Lung (tissue), 11 donors: ENCODE measurements at regions not wholly inside any gene's neighbourhood (a gene's known extent, or its start where the extent isn't known, plus 50 kb on each side); places are given as distances from the start of the nearest gene placed in this dataset.

Experiments used
- ATAC-seq: fragments of 200-7000 bp; cut with Tn5 transposase; one replicate; pipeline ENCODE4 v1.9.1; 2020; ENCODE audit warnings: moderate number of reproducible peaks; ENCODE audit not compliant: insufficient read depth, low FRiP score
- DNase-seq, 3 donors: peaks; one replicate each; pipeline ENCODE4 v3.0.0-alpha.2; 2013 to 2017
- H3K27ac ChIP-seq, 2 donors: one replicate each; pipeline ENCODE4 v1.5.1; 2013; ENCODE audit warnings: mild to moderate bottlenecking in 2 of 2, moderate library complexity in 2 of 2, control low read depth in 1 of 2, inconsistent platforms in 1 of 2, low read depth in 1 of 2, low read length in 1 of 2
- H3K27me3 ChIP-seq, 3 donors: one replicate each; pipeline ENCODE4 v1.5.1; 2013; ENCODE audit warnings: low read length in 2 of 3; ENCODE audit not compliant: control insufficient read depth in 3 of 3, insufficient read depth in 3 of 3
- H3K36me3 ChIP-seq, 4 donors: one replicate each; pipeline ENCODE4 v1.5.1; 2013; ENCODE audit warnings: low read length in 4 of 4, mild to moderate bottlenecking in 1 of 4, moderate library complexity in 1 of 4; ENCODE audit not compliant: control insufficient read depth in 4 of 4, insufficient read depth in 4 of 4
- H3K4me1 ChIP-seq, 5 donors: one replicate each; pipeline ENCODE4 v1.5.1; 2013; ENCODE audit warnings: low read length in 5 of 5, mild to moderate bottlenecking in 2 of 5, moderate library complexity in 1 of 5; ENCODE audit not compliant: control insufficient read depth in 5 of 5, insufficient read depth in 5 of 5
- H3K4me3 ChIP-seq: one replicate; pipeline ENCODE4 v1.5.1; 2013; ENCODE audit warnings: mild to moderate bottlenecking, control low read depth, moderate library complexity
- H3K9ac ChIP-seq, 2 donors: one replicate each; pipeline ENCODE4 v1.5.1; 2013; ENCODE audit warnings: low read length in 2 of 2, control low read depth in 1 of 2; ENCODE audit not compliant: insufficient read depth in 1 of 2
- H3K9me3 ChIP-seq, 4 donors: one replicate each; pipeline ENCODE4 v1.5.1; 2013; ENCODE audit warnings: low read length in 3 of 4, mild to moderate bottlenecking in 1 of 4, moderate library complexity in 1 of 4; ENCODE audit not compliant: control insufficient read depth in 4 of 4, insufficient read depth in 3 of 4
- WGBS, 2 donors: extraction: QIAGEN DNeasy Blood & Tissue Kit; methylation state at CpG; one replicate each; pipeline ENCODE4 v1.1.7; 2013; 5-methylcytosine and 5-hydroxymethylcytosine counted together
- TF ChIP-seq, protein P1 (sequence below): IDR thresholded peaks from 2 replicates; pipeline ENCODE4 v1.5.1; 2012; ENCODE audit warnings: mild to moderate bottlenecking; ENCODE audit errors: control extremely low read depth, extremely low read depth
- donor health status: control.
- donor health status: control.
- donor health status: Bipolar disorder and iron deficiency.
- donor health status: healthy.
- donor health status: DM: yes; HTN: yes; CAD: no.

DNA sequence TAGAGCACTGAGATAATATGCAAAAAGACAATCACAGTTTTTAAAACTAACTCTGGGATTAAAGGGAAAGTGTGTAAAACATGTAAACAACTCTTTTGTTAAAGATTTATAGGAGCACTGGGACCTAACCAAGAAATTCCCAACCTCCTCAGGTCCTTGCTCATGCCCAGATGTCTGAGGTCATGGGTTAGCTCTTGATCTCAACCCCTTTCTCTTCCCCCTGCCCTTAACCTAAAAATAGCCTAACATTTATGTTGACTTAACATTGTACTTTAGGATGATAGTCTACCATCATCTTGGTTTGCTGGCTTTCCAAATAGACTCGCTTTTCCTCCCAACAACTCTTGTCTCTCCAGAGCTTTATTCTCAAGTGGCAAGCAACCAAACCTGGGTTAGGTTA, 258.2 kb upstream of the FAT3 start:
- no peak overlapping the region for H3K4me3 ChIP-seq
- no peak overlapping the region for H3K9ac ChIP-seq
- H3K9me3 ChIP-seq: peaks cover 0 to 4% (median 0%) of the 10 kb centered on the region in 4 donors
- H3K27me3 ChIP-seq: no peaks in the 10 kb centered on the region
- TF ChIP-seq, protein P1, sequence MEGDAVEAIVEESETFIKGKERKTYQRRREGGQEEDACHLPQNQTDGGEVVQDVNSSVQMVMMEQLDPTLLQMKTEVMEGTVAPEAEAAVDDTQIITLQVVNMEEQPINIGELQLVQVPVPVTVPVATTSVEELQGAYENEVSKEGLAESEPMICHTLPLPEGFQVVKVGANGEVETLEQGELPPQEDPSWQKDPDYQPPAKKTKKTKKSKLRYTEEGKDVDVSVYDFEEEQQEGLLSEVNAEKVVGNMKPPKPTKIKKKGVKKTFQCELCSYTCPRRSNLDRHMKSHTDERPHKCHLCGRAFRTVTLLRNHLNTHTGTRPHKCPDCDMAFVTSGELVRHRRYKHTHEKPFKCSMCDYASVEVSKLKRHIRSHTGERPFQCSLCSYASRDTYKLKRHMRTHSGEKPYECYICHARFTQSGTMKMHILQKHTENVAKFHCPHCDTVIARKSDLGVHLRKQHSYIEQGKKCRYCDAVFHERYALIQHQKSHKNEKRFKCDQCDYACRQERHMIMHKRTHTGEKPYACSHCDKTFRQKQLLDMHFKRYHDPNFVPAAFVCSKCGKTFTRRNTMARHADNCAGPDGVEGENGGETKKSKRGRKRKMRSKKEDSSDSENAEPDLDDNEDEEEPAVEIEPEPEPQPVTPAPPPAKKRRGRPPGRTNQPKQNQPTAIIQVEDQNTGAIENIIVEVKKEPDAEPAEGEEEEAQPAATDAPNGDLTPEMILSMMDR: no peak
- no peak for DNase-seq
- peaks cover 0 to 21% (median 0%) of the 10 kb centered on the region in 5 donors for H3K4me1 ChIP-seq
- no peak for ATAC-seq
- WGBS, 2 donors: 80 to 81% methylated on average over 1 of the region's 1 CpG
- H3K36me3 ChIP-seq: no peaks in the 10 kb centered on the region
- no peak overlapping the region for H3K27ac ChIP-seq

- peaks cover 3 to 10% (median 5%) of the 10 kb centered on the region in 4 donors for H3K9me3 ChIP-seq
- TF ChIP-seq, protein P1: no peak
- H3K27ac ChIP-seq: no peak overlapping the region
- WGBS, 2 donors: 85 to 89% methylated on average over 3 of the region's 3 CpGs
- peaks cover 0 to 3% (median 0%) of the 10 kb centered on the region in 5 donors for H3K4me1 ChIP-seq
- no peaks in the 10 kb centered on the region for H3K36me3 ChIP-seq
- H3K4me3 ChIP-seq: no peak overlapping the region
- DNase-seq (no peak), ATAC-seq (no peak)
- H3K27me3 ChIP-seq: no peaks in the 10 kb centered on the region
- no peak overlapping the region for H3K9ac ChIP-seq
Measured at GRCh38 chr11:91960770-91961169, 263.8 kb upstream of the FAT3 start.

DNA sequence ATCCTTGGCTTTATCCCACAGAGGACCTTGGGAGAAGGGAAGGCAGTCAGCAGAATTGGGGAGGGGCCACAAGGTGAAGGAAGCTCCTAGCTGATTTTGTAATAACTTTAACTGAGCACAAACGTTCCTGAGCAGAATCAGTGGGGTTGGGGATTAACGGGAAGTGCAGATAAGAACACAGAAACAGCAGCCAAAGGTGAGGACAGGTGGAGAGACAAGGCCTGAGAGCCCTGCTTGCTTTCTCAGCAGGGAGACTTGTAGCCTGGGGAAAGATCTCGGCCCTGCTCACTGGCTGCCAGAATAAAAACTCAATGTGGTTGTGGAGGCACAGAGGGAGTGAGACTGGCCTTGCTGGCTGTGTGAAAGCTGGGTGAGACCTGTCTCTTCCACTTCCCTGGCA, 265.2 kb upstream of the FAT3 start:
- peaks cover 0 to 3% (median 0%) of the 10 kb centered on the region in 5 donors for H3K4me1 ChIP-seq
- no peak overlapping the region for H3K9ac ChIP-seq
- no peaks in the 10 kb centered on the region for H3K27me3 ChIP-seq
- peaks cover 3 to 10% (median 5%) of the 10 kb centered on the region in 4 donors for H3K9me3 ChIP-seq
- H3K4me3 ChIP-seq: no peak overlapping the region
- 66 to 77% methylated on average over 3 of the region's 3 CpGs for WGBS, 2 donors
- H3K36me3 ChIP-seq: no peaks in the 10 kb centered on the region
- no peak for DNase-seq
- no peak for ATAC-seq
- TF ChIP-seq, protein P1: no peak
- no peak overlapping the region for H3K27ac ChIP-seq

DNA sequence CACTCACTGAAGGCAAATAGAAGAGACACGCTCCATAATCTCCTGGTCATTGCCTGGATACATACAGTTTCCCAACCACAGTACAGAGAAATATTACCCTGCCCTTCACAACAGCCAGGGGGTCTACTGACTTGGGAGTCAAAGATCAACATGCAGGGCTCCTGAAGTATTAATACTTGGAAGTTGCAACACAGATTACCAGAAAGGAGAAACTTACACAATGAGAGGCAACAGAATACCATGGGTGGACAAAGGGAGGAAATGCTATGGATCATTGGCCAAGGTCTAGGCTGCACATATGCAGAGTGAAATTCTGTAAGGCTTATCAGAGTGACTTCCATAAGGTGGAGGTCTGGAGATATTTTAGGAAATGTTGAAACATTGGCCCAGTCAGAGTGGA, 267.9 kb upstream of the FAT3 start:
- peaks cover 3 to 10% (median 5%) of the 10 kb centered on the region in 4 donors for H3K9me3 ChIP-seq
- H3K36me3 ChIP-seq: no peaks in the 10 kb centered on the region
- no peak for ATAC-seq
- H3K27ac ChIP-seq: no peak overlapping the region
- TF ChIP-seq, protein P1: no peak
- no peak overlapping the region for H3K9ac ChIP-seq
- H3K4me1 ChIP-seq: peaks cover 0 to 3% (median 0%) of the 10 kb centered on the region in 5 donors
- H3K27me3 ChIP-seq: no peaks in the 10 kb centered on the region
- no peak for DNase-seq
- 69 to 78% methylated on average over 1 of the region's 1 CpG for WGBS, 2 donors
- no peak overlapping the region for H3K4me3 ChIP-seq
